ENCODE measurements at regions not wholly inside any gene's neighbourhood (a gene's known extent, or its start where the extent isn't known, plus 50 kb on each side); places are given as distances from the start of the nearest gene placed in this dataset.

GRCh38 chr5:68114378-68115040 is 101.0 kb upstream of the PIK3R1 start:
- no peak for TF ChIP-seq TAF1 (IDR thresholded peaks at IDR 0.05; ENCODE audit: borderline replicate concordance, insufficient read depth, low read length)
- TF ChIP-seq, protein P1, sequence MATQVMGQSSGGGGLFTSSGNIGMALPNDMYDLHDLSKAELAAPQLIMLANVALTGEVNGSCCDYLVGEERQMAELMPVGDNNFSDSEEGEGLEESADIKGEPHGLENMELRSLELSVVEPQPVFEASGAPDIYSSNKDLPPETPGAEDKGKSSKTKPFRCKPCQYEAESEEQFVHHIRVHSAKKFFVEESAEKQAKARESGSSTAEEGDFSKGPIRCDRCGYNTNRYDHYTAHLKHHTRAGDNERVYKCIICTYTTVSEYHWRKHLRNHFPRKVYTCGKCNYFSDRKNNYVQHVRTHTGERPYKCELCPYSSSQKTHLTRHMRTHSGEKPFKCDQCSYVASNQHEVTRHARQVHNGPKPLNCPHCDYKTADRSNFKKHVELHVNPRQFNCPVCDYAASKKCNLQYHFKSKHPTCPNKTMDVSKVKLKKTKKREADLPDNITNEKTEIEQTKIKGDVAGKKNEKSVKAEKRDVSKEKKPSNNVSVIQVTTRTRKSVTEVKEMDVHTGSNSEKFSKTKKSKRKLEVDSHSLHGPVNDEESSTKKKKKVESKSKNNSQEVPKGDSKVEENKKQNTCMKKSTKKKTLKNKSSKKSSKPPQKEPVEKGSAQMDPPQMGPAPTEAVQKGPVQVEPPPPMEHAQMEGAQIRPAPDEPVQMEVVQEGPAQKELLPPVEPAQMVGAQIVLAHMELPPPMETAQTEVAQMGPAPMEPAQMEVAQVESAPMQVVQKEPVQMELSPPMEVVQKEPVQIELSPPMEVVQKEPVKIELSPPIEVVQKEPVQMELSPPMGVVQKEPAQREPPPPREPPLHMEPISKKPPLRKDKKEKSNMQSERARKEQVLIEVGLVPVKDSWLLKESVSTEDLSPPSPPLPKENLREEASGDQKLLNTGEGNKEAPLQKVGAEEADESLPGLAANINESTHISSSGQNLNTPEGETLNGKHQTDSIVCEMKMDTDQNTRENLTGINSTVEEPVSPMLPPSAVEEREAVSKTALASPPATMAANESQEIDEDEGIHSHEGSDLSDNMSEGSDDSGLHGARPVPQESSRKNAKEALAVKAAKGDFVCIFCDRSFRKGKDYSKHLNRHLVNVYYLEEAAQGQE (IDR thresholded peaks at IDR 0.05; ENCODE audit: insufficient read depth in 1 of 2, low read depth in 2 of 2, low read length in 2 of 2) = no peak
- TF ChIP-seq POLR2AphosphoS5 (IDR thresholded peaks at IDR 0.05; ENCODE audit: low read depth, low read length) = no peak
- TF ChIP-seq FOXP2 (optimal IDR thresholded peaks at IDR 0.05; ENCODE audit: borderline replicate concordance, extremely low read depth, extremely low read length, insufficient read depth) = no peak
- TF ChIP-seq SIN3A (IDR thresholded peaks at IDR 0.05; ENCODE audit: borderline replicate concordance, insufficient read depth, low read length) = no peak

GRCh38 chr5:68112658-68113057 is 102.9 kb upstream of the PIK3R1 start:
- TF ChIP-seq TAF1 (IDR thresholded peaks at IDR 0.05; ENCODE audit: borderline replicate concordance, insufficient read depth, low read length) (no peak), SIN3A (IDR thresholded peaks at IDR 0.05; ENCODE audit: borderline replicate concordance, insufficient read depth, low read length) (no peak), FOXP2 (optimal IDR thresholded peaks at IDR 0.05; ENCODE audit: borderline replicate concordance, extremely low read depth, extremely low read length, insufficient read depth) (no peak), POLR2AphosphoS5 (IDR thresholded peaks at IDR 0.05; ENCODE audit: low read depth, low read length) (no peak)
- TF ChIP-seq, protein P1 (IDR thresholded peaks at IDR 0.05; ENCODE audit: insufficient read depth in 1 of 2, low read depth in 2 of 2, low read length in 2 of 2) = no peak

DNA sequence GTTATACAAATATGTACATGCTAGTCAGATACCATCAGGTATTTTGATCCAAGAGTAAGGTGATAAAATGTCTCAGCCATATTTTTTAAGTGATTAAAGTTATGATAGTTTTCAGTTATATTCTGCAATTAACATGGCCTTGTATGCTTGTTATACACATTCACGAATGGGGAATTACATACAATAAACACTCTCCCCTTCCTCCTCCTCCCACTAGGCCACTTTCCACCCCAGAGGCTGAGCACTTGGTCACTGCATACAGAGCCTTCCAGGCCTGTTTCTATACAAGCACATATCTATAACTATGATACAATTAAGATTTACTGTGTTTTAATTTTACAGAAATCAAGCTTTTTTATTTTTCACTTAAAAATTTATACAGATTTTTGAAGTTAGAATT is 104.7 kb upstream of the PIK3R1 start:
- TF ChIP-seq SIN3A (IDR thresholded peaks at IDR 0.05; ENCODE audit: borderline replicate concordance, insufficient read depth, low read length) = no peak
- TF ChIP-seq, protein P1 (IDR thresholded peaks at IDR 0.05; ENCODE audit: insufficient read depth in 1 of 2, low read depth in 2 of 2, low read length in 2 of 2) = no peak
- no peak for TF ChIP-seq TAF1 (IDR thresholded peaks at IDR 0.05; ENCODE audit: borderline replicate concordance, insufficient read depth, low read length)
- TF ChIP-seq POLR2AphosphoS5 (IDR thresholded peaks at IDR 0.05; ENCODE audit: low read depth, low read length) = no peak
- TF ChIP-seq FOXP2 (optimal IDR thresholded peaks at IDR 0.05; ENCODE audit: borderline replicate concordance, extremely low read depth, extremely low read length, insufficient read depth) = no peak

DNA sequence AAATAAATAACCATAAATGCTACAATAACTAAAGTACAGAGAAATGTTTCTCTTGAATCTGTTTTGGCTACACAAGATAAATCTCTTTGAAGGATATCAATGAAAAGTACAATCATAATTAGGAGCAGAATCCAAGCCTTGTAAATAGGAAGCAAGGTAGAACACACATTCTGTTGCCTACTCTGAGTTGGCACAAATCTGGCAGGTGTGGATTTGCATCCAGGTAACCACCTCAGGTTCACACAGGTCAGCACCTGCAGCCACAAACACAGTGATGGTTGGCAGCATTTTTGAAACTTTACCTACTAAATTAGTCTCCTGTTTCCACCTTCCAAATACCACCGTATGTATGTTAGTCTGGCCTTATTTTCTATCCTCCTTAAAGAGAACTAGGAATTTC is 105.3 kb upstream of the PIK3R1 start:
- no peak for TF ChIP-seq FOXP2 (optimal IDR thresholded peaks at IDR 0.05; ENCODE audit: borderline replicate concordance, extremely low read depth, extremely low read length, insufficient read depth)
- TF ChIP-seq SIN3A (IDR thresholded peaks at IDR 0.05; ENCODE audit: borderline replicate concordance, insufficient read depth, low read length) = no peak
- TF ChIP-seq TAF1 (IDR thresholded peaks at IDR 0.05; ENCODE audit: borderline replicate concordance, insufficient read depth, low read length) = no peak
- no peak for TF ChIP-seq POLR2AphosphoS5 (IDR thresholded peaks at IDR 0.05; ENCODE audit: low read depth, low read length)
- TF ChIP-seq, protein P1 (IDR thresholded peaks at IDR 0.05; ENCODE audit: insufficient read depth in 1 of 2, low read depth in 2 of 2, low read length in 2 of 2) = no peak

All from PFSK-1 (cell line).